Hypothalamus (tissue), 51 donors: ENCODE measurements at regions not wholly inside any gene's neighbourhood (a gene's known extent, or its start where the extent isn't known, plus 50 kb on each side); places are given as distances from the start of the nearest gene placed in this dataset.
"Not testable (repeated sequence)": the region's sequence is repeated elsewhere in the genome, so short reads cannot be mapped to it uniquely, and the experiment has no call there.

Experiments
- DNase-seq, 51 donors: peaks; one replicate each; lab custom pipeline; 2025; lab: John Stamatoyannopoulos, UW

- DNase-seq, result no peak
Measured at GRCh38 chr6:144667532-144668503, 382.7 kb downstream of the UTRN start.

GRCh38 chr6:144670259-144670658 is 385.1 kb downstream of the UTRN start:
- DNase-seq, result not testable (repeated sequence)

GRCh38 chr6:144673807-144674206 is 388.7 kb downstream of the UTRN start:
- DNase-seq, result no peak

- DNase-seq, result no peak
Measured at GRCh38 chr6:144675231-144675861, 390.2 kb downstream of the UTRN start.

GRCh38 chr6:144676310-144676709 is 391.2 kb downstream of the UTRN start:
- DNase-seq, result not testable (repeated sequence)

GRCh38 chr6:144677263-144677662 is 392.1 kb downstream of the UTRN start:
- not testable (repeated sequence) for DNase-seq

GRCh38 chr6:144678844-144679243 is 393.7 kb downstream of the UTRN start:
- DNase-seq, result no peak

GRCh38 chr6:144681334-144681733 is 396.2 kb downstream of the UTRN start:
- DNase-seq, result no peak

- DNase-seq, result peak in 18 of 51 donors; percentile 2 to 67 (median 13)
Measured at GRCh38 chr6:144683216-144684070, 398.3 kb downstream of the UTRN start.

- DNase-seq, result no peak
Measured at GRCh38 chr6:144688713-144689112, 403.6 kb downstream of the UTRN start.

- DNase-seq, result no peak
Measured at GRCh38 chr6:144689503-144690040, 404.4 kb downstream of the UTRN start.

- no peak for DNase-seq
Measured at GRCh38 chr6:144690133-144690532, 405.0 kb downstream of the UTRN start.

GRCh38 chr6:144690666-144691065 is 405.5 kb downstream of the UTRN start:
- no peak for DNase-seq

GRCh38 chr6:144692050-144692449 is 406.9 kb downstream of the UTRN start:
- DNase-seq, result not testable (repeated sequence)

GRCh38 chr6:144695858-144696533 is 410.9 kb downstream of the UTRN start:
- no peak for DNase-seq

GRCh38 chr6:144696610-144697368 is 411.7 kb downstream of the UTRN start:
- DNase-seq, result no peak

- DNase-seq, result no peak
Measured at GRCh38 chr6:144697369-144697760, 412.2 kb downstream of the UTRN start.

- no peak for DNase-seq
Measured at GRCh38 chr6:144697801-144698200, 412.7 kb downstream of the UTRN start.

GRCh38 chr6:144702781-144703180 is 417.6 kb downstream of the UTRN start:
- DNase-seq, result no peak
